HEK293T (cell line): ENCODE measurements at regions not wholly inside any gene's neighbourhood (a gene's known extent, or its start where the extent isn't known, plus 50 kb on each side); places are given as distances from the start of the nearest gene placed in this dataset.

Experiments
- CTCF ChIA-PET: fragments of 350-600 bp; formaldehyde crosslinking; extraction: SDS; loops from one replicate; lab custom pipeline; 2021; ENCODE audit warnings: antibody characterized with exemption, inconsistent platforms; lab: Yijun Ruan, JAX
- POLR2A ChIA-PET: fragments of 350-600 bp; formaldehyde crosslinking; extraction: SDS; loops from one replicate; lab custom pipeline; 2020; ENCODE audit warnings: antibody characterized with exemption, inconsistent platforms; lab: Yijun Ruan, JAX
- DNase-seq: peaks from one replicate; pipeline ENCODE4 v3.0.0; 2012; ENCODE audit warnings: mixed read lengths; ENCODE audit errors: extremely low spot score
- ARNT ChIP-seq: fragments of 450-650 bp; IDR thresholded peaks from 2 replicates; pipeline ENCODE4 v1.6.1; 2017; ENCODE audit warnings: mild to moderate bottlenecking
- BHLHE40 ChIP-seq: fragments of 450-650 bp; IDR thresholded peaks from 2 replicates; pipeline ENCODE4 v1.6.1; 2016; ENCODE audit warnings: mild to moderate bottlenecking, moderate library complexity, borderline replicate concordance
- CTBP1 ChIP-seq: fragments of 450-650 bp; IDR thresholded peaks from 2 replicates; pipeline ENCODE4 v1.6.1; 2016; ENCODE audit warnings: borderline replicate concordance
- ELF4 ChIP-seq: fragments of 450-650 bp; IDR thresholded peaks from 2 replicates; pipeline ENCODE4 v1.6.1; 2017; ENCODE audit warnings: antibody characterized with exemption
- FOXA1 ChIP-seq: fragments of 450-650 bp; IDR thresholded peaks from 2 replicates; pipeline ENCODE4 v1.6.1; 2016; ENCODE audit warnings: mild to moderate bottlenecking
- FOXK2 ChIP-seq: fragments of 450-650 bp; IDR thresholded peaks from 2 replicates; pipeline ENCODE4 v1.6.1; 2016; ENCODE audit warnings: mild to moderate bottlenecking
- FOXM1 ChIP-seq: fragments of 450-650 bp; IDR thresholded peaks from 2 replicates; pipeline ENCODE4 v1.6.1; 2017; ENCODE audit warnings: mild to moderate bottlenecking, borderline replicate concordance
- HDGF ChIP-seq: fragments of 450-650 bp; IDR thresholded peaks from 2 replicates; pipeline ENCODE4 v1.6.1; 2017; ENCODE audit warnings: antibody characterized with exemption, borderline replicate concordance
- L3MBTL2 ChIP-seq: fragments of 450-650 bp; conservative IDR thresholded peaks from 2 replicates; pipeline ENCODE4 v1.6.1; 2016; ENCODE audit warnings: mild to moderate bottlenecking
- LEF1 ChIP-seq: fragments of 450-650 bp; IDR thresholded peaks from 2 replicates; pipeline ENCODE4 v1.6.1; 2017; ENCODE audit warnings: mild to moderate bottlenecking, borderline replicate concordance
- NFRKB ChIP-seq: fragments of 450-650 bp; IDR thresholded peaks from 2 replicates; pipeline ENCODE4 v1.6.1; 2016; ENCODE audit warnings: mild to moderate bottlenecking, moderate library complexity
- SP1 ChIP-seq: fragments of 450-650 bp; IDR thresholded peaks from 2 replicates; pipeline ENCODE4 v1.6.1; 2017
- SUZ12 ChIP-seq: fragments of 450-650 bp; IDR thresholded peaks from 2 replicates; pipeline ENCODE4 v1.6.1; 2016; ENCODE audit warnings: mild to moderate bottlenecking
- TARDBP ChIP-seq: fragments of 450-650 bp; IDR thresholded peaks from 2 replicates; pipeline ENCODE4 v1.6.1; 2016
- ZNF384 ChIP-seq: fragments of 450-650 bp; IDR thresholded peaks from 2 replicates; pipeline ENCODE4 v1.6.1; 2016
- TF ChIP-seq, protein P1 (sequence below): fragments of 450-650 bp; IDR thresholded peaks from 2 replicates; pipeline ENCODE4 v1.6.1; 2016

DNA sequence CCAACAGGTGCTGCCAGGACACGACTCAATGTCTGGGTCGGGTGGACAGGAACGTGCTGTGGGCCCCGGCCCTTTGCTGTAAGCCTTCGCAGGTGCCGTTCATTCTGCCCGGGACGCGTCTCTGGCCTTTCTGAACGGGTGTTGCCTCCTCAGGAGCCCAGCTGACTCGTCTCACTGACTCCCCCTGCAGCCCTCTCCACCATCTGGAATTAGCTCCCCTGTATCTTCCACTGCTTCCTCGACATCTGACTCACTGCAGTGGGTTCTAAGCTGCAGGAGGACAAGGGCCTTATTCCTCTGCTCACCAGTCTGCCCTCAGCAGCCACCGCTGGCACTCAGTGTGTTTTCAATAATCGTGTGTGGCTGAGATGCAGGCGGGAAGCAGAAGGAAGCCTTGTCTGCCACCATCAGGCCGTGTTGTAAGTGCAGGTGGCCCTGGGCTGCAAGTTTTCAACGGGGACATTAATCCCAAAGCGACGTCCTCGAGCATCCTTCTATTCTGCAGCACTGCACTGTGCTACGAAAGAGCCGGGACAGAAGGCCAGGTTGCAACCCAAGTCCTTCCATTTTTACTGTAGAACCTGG lies 256.2 kb downstream of the FOXL1 start:
- TF ChIP-seq SUZ12 (no peak), HDGF (no peak), CTBP1 (no peak), TARDBP (no peak), FOXK2 (no peak), LEF1 (no peak), FOXM1 (no peak), ZNF384 (no peak), L3MBTL2 (no peak), ELF4 (no peak), FOXA1 (no peak)
- TF ChIP-seq, protein P1, sequence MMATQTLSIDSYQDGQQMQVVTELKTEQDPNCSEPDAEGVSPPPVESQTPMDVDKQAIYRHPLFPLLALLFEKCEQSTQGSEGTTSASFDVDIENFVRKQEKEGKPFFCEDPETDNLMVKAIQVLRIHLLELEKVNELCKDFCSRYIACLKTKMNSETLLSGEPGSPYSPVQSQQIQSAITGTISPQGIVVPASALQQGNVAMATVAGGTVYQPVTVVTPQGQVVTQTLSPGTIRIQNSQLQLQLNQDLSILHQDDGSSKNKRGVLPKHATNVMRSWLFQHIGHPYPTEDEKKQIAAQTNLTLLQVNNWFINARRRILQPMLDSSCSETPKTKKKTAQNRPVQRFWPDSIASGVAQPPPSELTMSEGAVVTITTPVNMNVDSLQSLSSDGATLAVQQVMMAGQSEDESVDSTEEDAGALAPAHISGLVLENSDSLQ: no peak
- ChIA-PET POLR2A (no interaction called here), CTCF (interaction anchor here (1.0 kb wide), 1 partner anchor 270 kb away, joined by 4 read pairs; no protein-coding TSS in a partner anchor)
- peak; percentile 49 for DNase-seq

- ChIA-PET CTCF (no interaction called here), POLR2A (no interaction called here)
- TF ChIP-seq, protein P1: no peak
- TF ChIP-seq SP1 (no peak), ZNF384 (no peak)
- DNase-seq: no peak
These were observed 257.6 kb downstream of the FOXL1 start for GRCh38 chr16:86835982-86836381.

DNA sequence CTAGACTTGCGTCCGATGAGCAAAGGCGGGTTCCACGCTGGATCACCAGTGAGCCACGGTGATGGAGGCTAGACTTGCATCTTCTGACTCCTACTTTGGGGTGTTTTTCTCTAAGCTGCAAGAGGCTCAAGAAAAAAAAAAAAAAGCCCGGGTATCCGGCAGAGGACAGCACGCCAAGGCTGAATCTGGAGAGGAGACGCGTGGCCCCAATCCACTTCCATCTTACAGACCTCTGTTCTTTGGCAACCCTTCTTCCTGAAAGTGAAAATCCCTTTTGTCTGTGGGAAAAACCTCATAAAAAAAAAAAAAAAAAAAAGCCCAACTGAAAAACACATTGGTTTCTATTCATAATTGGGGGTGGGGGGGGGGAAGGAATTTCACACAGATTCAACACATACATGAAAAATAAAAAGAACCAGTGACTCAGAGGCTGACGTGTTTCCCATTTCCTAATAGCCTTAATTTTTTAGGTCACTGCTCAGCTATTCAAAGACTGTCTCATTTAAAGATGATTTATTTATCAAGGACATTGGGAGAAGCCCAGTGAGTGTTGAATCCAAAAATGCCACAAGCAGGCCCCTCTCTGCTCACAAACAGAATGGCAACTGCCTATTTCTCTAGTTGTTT lies 258.3 kb downstream of the FOXL1 start:
- no peak for DNase-seq
- CTCF ChIA-PET: no interaction called here

DNA sequence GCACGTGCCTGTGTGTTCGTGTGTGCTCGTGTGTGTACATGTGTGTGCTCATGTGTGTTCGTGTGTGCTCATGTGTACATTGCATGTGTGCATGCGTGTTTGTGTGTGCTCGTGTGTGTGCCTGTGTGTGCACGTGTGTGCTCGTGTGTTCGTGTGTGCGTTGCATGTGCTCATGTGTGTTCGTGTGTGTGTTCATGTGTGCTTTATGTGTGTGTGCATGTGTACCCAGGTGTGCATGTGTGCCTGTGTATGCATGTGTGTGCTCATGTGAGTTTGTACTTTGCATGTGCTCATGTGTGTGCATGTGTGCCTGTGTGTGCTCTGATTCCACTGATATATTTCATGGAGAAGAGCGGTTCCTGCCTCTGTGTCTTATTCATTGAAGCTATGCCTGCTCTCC lies 265.5 kb downstream of the FOXL1 start:
- POLR2A ChIA-PET: no interaction called here
- no peak for DNase-seq
- TF ChIP-seq SUZ12 (no peak), TARDBP (no peak), L3MBTL2 (no peak), ARNT (no peak), ZNF384 (no peak), BHLHE40 (no peak), FOXK2 (no peak), ELF4 (no peak), SP1 (no peak), HDGF (no peak), LEF1 (no peak), NFRKB (no peak), CTBP1 (no peak), FOXA1 (no peak), FOXM1 (no peak)
- TF ChIP-seq, protein P1: no peak
- CTCF ChIA-PET: no interaction called here

More for the DNA sequence above, 258.3 kb downstream of the FOXL1 start:
- no peak for TF ChIP-seq ARNT
- POLR2A ChIA-PET: no interaction called here

DNA sequence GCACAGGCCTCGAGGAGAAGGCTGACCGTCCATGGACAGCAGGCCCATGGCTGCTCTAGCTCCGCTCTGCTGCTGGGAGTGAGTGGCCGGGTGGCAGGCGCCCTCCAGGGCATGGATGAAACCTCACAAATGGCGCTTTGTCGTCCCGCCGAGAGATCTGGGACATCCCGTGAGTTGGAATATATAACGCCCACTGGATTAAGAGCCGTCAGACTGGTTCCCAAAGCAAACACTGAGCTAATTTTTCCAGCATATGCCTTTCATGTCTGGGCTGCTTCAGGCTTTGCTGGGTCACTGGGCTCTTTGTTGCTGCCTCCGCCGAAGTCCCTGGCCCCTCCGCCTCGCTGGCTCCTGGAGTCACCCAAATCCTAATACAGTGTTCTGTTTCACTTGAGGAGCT lies 266.3 kb downstream of the FOXL1 start:
- ChIA-PET CTCF (no interaction called here), POLR2A (no interaction called here)

GRCh38 chr16:86846136-86846535 lies 267.8 kb downstream of the FOXL1 start:
- CTCF ChIA-PET: no interaction called here
- no peak for TF ChIP-seq ARNT
- POLR2A ChIA-PET: no interaction called here
- DNase-seq: no peak

More for the DNA sequence above, 266.3 kb downstream of the FOXL1 start:
- TF ChIP-seq L3MBTL2 (no peak), ELF4 (no peak), NFRKB (no peak)
- DNase-seq: no peak

DNA sequence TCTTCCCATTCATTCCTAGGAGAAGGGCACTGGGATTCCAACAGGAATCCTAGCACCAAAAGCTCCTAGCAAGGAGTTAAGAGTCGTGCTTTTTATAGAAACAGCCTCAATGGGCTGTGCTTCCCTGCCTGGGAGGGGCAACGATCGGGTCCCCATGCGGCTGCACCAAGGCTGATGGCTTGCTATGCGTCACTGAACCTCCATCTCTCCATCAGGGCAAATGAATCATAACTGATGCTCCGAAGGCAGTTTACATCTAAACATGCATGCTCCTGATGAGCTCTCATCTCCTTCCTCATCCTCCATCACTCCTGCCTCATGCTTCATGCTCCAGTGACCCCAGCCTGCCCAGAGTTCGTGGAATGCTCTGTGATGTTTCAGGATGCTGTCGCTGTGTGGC lies 270.5 kb downstream of the FOXL1 start:
- no peak for DNase-seq
- CTCF ChIA-PET: no interaction called here
- POLR2A ChIA-PET: no interaction called here
- TF ChIP-seq ELF4 (no peak), NFRKB (no peak), TARDBP (no peak), BHLHE40 (no peak), L3MBTL2 (no peak), LEF1 (no peak), FOXM1 (no peak)
- TF ChIP-seq, protein P1: no peak
